Ureter (tissue), 1 donor: ENCODE measurements at regions not wholly inside any gene's neighbourhood (a gene's known extent, or its start where the extent isn't known, plus 50 kb on each side); places are given as distances from the start of the nearest gene placed in this dataset.

ENCODE experiments used
- DNase-seq: peaks from one replicate; pipeline ENCODE4 v3.0.0-alpha.2; 2020; ENCODE audit warnings: low spot score
- donor health status: DM: yes; HTN: yes; CAD: no.

- no peak for DNase-seq
Observed at GRCh38 chr1:39085174-39085573, 59.0 kb downstream of the NDUFS5 start.

GRCh38 chr1:39086386-39086785 lies 60.2 kb downstream of the NDUFS5 start:
- DNase-seq: no peak

GRCh38 chr1:39086865-39087409 lies 60.8 kb downstream of the NDUFS5 start:
- DNase-seq: no peak

GRCh38 chr1:39087435-39087834 lies 61.3 kb downstream of the NDUFS5 start:
- no peak for DNase-seq

- DNase-seq: no peak
Observed at GRCh38 chr1:39088658-39089057, 62.5 kb downstream of the NDUFS5 start.

GRCh38 chr1:39089931-39090521 lies 63.9 kb downstream of the NDUFS5 start:
- DNase-seq: no peak

- DNase-seq: no peak
Observed at GRCh38 chr1:39090757-39091380, 64.7 kb downstream of the NDUFS5 start.

GRCh38 chr1:39091845-39092645 lies 65.9 kb downstream of the NDUFS5 start:
- DNase-seq: no peak

GRCh38 chr1:39094685-39095084 lies 68.5 kb downstream of the NDUFS5 start:
- no peak for DNase-seq

GRCh38 chr1:39098546-39099250 lies 72.5 kb downstream of the NDUFS5 start:
- DNase-seq: peak; percentile 70

- DNase-seq: no peak
Observed at GRCh38 chr1:39102537-39103327, 76.6 kb downstream of the NDUFS5 start.

GRCh38 chr1:39103328-39104157 lies 77.4 kb downstream of the NDUFS5 start:
- no peak for DNase-seq

GRCh38 chr1:39104158-39105060 lies 78.3 kb downstream of the NDUFS5 start:
- DNase-seq: no peak

GRCh38 chr1:39105061-39105840 lies 79.1 kb downstream of the NDUFS5 start:
- DNase-seq: peak; percentile 72

- DNase-seq: no peak
Observed at GRCh38 chr1:39105841-39106765, 80.0 kb downstream of the NDUFS5 start.

- DNase-seq: no peak
Observed at GRCh38 chr1:39106801-39107327, 80.7 kb downstream of the NDUFS5 start.
